ENCODE measurements at regions not wholly inside any gene's neighbourhood (a gene's known extent, or its start where the extent isn't known, plus 50 kb on each side); places are given as distances from the start of the nearest gene placed in this dataset.
"Not testable (repeated sequence)": the region's sequence is repeated elsewhere in the genome, so short reads cannot be mapped to it uniquely, and the experiment has no call there.

GRCh38 chr15:96585484-96586386, 255.2 kb downstream of the NR2F2 start:
- DNase-seq, result no peak

- no peak for DNase-seq
Observed at GRCh38 chr15:96586901-96587300, 256.4 kb downstream of the NR2F2 start.

- DNase-seq, result no peak
Observed at GRCh38 chr15:96589864-96590263, 259.4 kb downstream of the NR2F2 start.

GRCh38 chr15:96593735-96594134, 263.2 kb downstream of the NR2F2 start:
- DNase-seq, result no peak

GRCh38 chr15:96595951-96596350, 265.5 kb downstream of the NR2F2 start:
- DNase-seq, result no peak

- DNase-seq, result no peak
Observed at GRCh38 chr15:96598514-96598913, 268.0 kb downstream of the NR2F2 start.

GRCh38 chr15:96599268-96599667, 268.8 kb downstream of the NR2F2 start:
- DNase-seq, result no peak

- DNase-seq, result no peak
Observed at GRCh38 chr15:96600350-96600749, 269.9 kb downstream of the NR2F2 start.

- DNase-seq, result no peak
Observed at GRCh38 chr15:96606617-96607016, 276.1 kb downstream of the NR2F2 start.

GRCh38 chr15:96610757-96611156, 280.3 kb downstream of the NR2F2 start:
- no peak for DNase-seq

- DNase-seq, result no peak
Observed at GRCh38 chr15:96612917-96613316, 282.4 kb downstream of the NR2F2 start.

- DNase-seq, result no peak
Observed at GRCh38 chr15:96619174-96619573, 288.7 kb downstream of the NR2F2 start.

GRCh38 chr15:96622714-96623113, 292.2 kb downstream of the NR2F2 start:
- DNase-seq, result no peak

GRCh38 chr15:96625256-96625655, 294.8 kb downstream of the NR2F2 start:
- no peak for DNase-seq

- no peak for DNase-seq
Observed at GRCh38 chr15:96627031-96627568, 296.6 kb downstream of the NR2F2 start.

GRCh38 chr15:96629511-96629910, 299.0 kb downstream of the NR2F2 start:
- DNase-seq, result no peak

GRCh38 chr15:96638793-96639192, 308.3 kb downstream of the NR2F2 start:
- DNase-seq, result no peak

GRCh38 chr15:96645796-96646195, 315.3 kb downstream of the NR2F2 start:
- no peak for DNase-seq

- no peak for DNase-seq
Observed at GRCh38 chr15:96648866-96649265, 318.4 kb downstream of the NR2F2 start.

GRCh38 chr15:96657096-96657495, 326.6 kb downstream of the NR2F2 start:
- DNase-seq, result no peak

- DNase-seq, result not testable (repeated sequence)
Observed at GRCh38 chr15:96666979-96667378, 336.5 kb downstream of the NR2F2 start.

GRCh38 chr15:96670389-96670788, 339.9 kb downstream of the NR2F2 start:
- DNase-seq, result no peak

- no peak for DNase-seq
Observed at GRCh38 chr15:96672629-96673028, 342.1 kb downstream of the NR2F2 start.

- no peak for DNase-seq
Observed at GRCh38 chr15:96678386-96678785, 347.9 kb downstream of the NR2F2 start.

Measured in stimulated activated CD4-positive, alpha-beta T cell treated with anti-CD3 and anti-CD28 coated beads, Interleukin-4, amount 100 ng/mL, for 4 hours (primary cell).